Body of pancreas (tissue), 4 donors: ENCODE measurements at regions not wholly inside any gene's neighbourhood (a gene's known extent, or its start where the extent isn't known, plus 50 kb on each side); places are given as distances from the start of the nearest gene placed in this dataset.

Source experiments
- CTCF ChIP-seq, 7 experiments: fragments of 450-650 bp in 4 of 7; fragments of 200-600 bp in 3 of 7; sonication (generic) in 3 of 7; IDR thresholded peaks; one replicate each; pipeline ENCODE4 v1.5.1; 2016 to 2019; ENCODE audit warnings: antibody characterized with exemption in 7 of 7
- POLR2A ChIP-seq, 3 donors: fragments of 450-650 bp; IDR thresholded peaks; one replicate each; pipeline ENCODE4 v1.6.1; 2016; ENCODE audit warnings: antibody characterized with exemption in 3 of 3, mild to moderate bottlenecking in 2 of 3

- TF ChIP-seq CTCF (IDR thresholded peaks at IDR 0.05) (no peak), POLR2A (IDR thresholded peaks at IDR 0.05) (no peak)
Measured at GRCh38 chr2:11019614-11020013, 107.9 kb downstream of the KCNF1 start.
